NCI-H774 (cell line): ENCODE measurements at regions not wholly inside any gene's neighbourhood (a gene's known extent, or its start where the extent isn't known, plus 50 kb on each side); places are given as distances from the start of the nearest gene placed in this dataset.
"Not testable (repeated sequence)": the region's sequence is repeated elsewhere in the genome, so short reads cannot be mapped to it uniquely, and the experiment has no call there.

Source experiments
- DNase-seq: peaks from one replicate; lab custom pipeline; 2025; lab: John Stamatoyannopoulos, UW

GRCh38 chr3:105296182-105296822, 70.4 kb upstream of the ALCAM start:
- DNase-seq, result not testable (repeated sequence)

GRCh38 chr3:105304487-105304886, 62.2 kb upstream of the ALCAM start:
- no peak for DNase-seq

DNA sequence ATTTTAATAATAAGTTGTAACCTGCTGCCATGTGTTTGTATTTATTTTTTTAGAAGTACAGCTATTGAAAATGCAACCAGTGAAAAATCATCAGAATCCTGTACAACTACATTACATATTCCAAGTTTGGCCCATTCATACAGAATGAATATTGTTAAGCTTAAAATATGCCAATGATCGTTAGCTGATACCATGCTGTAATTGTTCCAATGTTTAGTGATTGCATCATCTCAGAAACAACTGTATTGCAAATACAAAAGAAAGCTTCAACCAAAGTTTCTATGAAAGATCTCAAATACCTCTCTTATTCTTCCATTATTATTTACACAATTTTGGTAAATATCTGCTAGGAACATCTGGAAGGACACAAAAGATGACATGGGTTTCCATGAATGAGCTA, 51.6 kb upstream of the ALCAM start:
- DNase-seq, result no peak

DNA sequence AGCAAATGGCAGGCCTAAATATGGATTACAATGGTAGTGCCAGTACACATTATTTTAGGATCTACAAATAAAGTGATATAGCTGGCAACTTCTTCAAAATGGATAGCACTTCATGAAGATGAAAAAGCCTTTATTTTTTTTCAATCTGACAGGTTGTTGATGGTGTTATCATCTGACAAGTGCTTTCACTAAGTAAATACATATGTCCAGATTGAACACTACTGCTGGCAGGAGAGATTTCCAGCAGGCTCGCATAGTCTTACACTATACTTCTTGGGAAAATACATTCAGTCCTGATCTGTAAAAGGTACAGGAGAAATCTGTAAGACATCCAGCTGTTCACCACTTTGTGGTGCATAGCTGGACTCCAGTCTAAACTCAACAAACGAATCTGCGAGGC, 50.9 kb upstream of the ALCAM start:
- no peak for DNase-seq

DNA sequence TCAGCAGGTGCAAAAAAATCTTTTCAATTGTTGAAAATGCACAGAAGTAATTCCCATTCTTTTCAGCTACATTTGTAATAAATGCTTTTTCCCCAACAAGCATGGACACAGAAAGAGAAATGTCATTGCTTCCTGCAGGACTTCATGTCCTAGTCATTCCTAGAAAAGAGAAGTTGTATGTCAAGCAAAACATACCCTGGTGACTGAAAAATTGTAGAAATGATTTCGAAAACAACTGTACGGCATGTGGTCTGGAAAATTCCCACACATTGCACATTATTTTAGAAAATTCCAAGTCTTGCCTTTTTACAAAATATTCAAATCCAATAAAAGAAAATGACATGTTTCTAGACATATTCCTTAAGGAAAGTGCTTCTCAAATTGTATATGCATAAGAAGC, 50.4 kb upstream of the ALCAM start:
- DNase-seq, result no peak
